ENCODE measurements at regions not wholly inside any gene's neighbourhood (a gene's known extent, or its start where the extent isn't known, plus 50 kb on each side); places are given as distances from the start of the nearest gene placed in this dataset.

DNA sequence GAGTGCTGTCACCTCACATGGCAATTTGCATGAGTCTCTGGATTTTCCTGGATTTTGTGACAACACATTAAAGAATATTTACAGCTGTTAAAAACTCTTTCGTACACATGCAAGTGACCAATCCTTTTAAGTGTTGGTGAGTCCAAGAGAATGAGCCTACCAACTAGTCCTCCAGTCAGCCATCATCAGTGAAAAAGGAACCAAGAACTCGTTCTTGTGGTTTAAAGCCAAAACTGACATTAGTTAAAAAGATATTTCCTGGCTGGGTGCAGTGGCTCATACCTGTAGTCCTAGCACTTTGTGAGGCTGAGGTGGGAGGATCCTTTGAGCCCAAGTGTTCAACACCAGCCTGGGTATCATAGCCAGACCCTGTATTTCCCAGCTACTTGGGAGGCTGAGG is 215.4 kb upstream of the ITGA4 start:
- TF ChIP-seq ZNF704 (CRISPR knock-in tag; IDR thresholded peaks at IDR 0.05; ENCODE audit: borderline replicate concordance), result no peak
- TF ChIP-seq MTA3 (CRISPR knock-in tag; IDR thresholded peaks at IDR 0.05), result no peak
- no peak for TF ChIP-seq ZNF83 (CRISPR knock-in tag; IDR thresholded peaks at IDR 0.05; ENCODE audit: borderline replicate concordance)
- no peak for TF ChIP-seq JARID2 (CRISPR knock-in tag; IDR thresholded peaks at IDR 0.05; ENCODE audit: insufficient replicate concordance)
- TF ChIP-seq MTF1 (CRISPR knock-in tag; IDR thresholded peaks at IDR 0.05), result no peak
- TF ChIP-seq ZFP36 (IDR thresholded peaks at IDR 0.05; ENCODE audit: borderline replicate concordance, low read depth, low read length, partially characterized antibody), result no peak
- no peak for TF ChIP-seq CREM (IDR thresholded peaks at IDR 0.05)
- TF ChIP-seq CREM (CRISPR knock-in tag; IDR thresholded peaks at IDR 0.05), result no peak
- no peak for TF ChIP-seq BRF2 (CRISPR knock-in tag; IDR thresholded peaks at IDR 0.05)
- no peak for TF ChIP-seq CEBPB (IDR thresholded peaks at IDR 0.05; ENCODE audit: borderline replicate concordance, low read depth, low read length)
- TF ChIP-seq ZNF550 (CRISPR knock-in tag; IDR thresholded peaks at IDR 0.05; ENCODE audit: borderline replicate concordance), result no peak

Data from HepG2 (cell line).